ENCODE measurements at regions not wholly inside any gene's neighbourhood (a gene's known extent, or its start where the extent isn't known, plus 50 kb on each side); places are given as distances from the start of the nearest gene placed in this dataset.

- WGBS, 3 donors = 86 to 97% (median 95%) methylated on average over 3 of the region's 3 CpGs
- no peak overlapping the region for H3K27ac ChIP-seq (ENCODE audit: low read depth, low read length)
These were observed 310.4 kb downstream of the GADD45G start for GRCh38 chr9:89915187-89915586.

- H3K27ac ChIP-seq (ENCODE audit: low read depth, low read length) = no peak overlapping the region
- WGBS, 3 donors = 75 to 79% (median 77%) methylated on average over 6 of the region's 6 CpGs
These were observed 311.3 kb downstream of the GADD45G start for GRCh38 chr9:89916001-89916597.

GRCh38 chr9:89917861-89918260, 313.0 kb downstream of the GADD45G start:
- H3K27ac ChIP-seq (ENCODE audit: low read depth, low read length) = no peak overlapping the region
- WGBS, 3 donors = 93 to 96% (median 94%) methylated on average over 9 of the region's 9 CpGs

GRCh38 chr9:89919171-89919681, 314.4 kb downstream of the GADD45G start:
- WGBS, 3 donors = 49 to 66% (median 62%) methylated on average over 12 of the region's 12 CpGs
- H3K27ac ChIP-seq (ENCODE audit: low read depth, low read length) = no peak overlapping the region

- 94 to 95% (median 95%) methylated on average over 5 of the region's 5 CpGs for WGBS, 3 donors
- no peak overlapping the region for H3K27ac ChIP-seq (ENCODE audit: low read depth, low read length)
These were observed 315.3 kb downstream of the GADD45G start for GRCh38 chr9:89920131-89920530.

GRCh38 chr9:89920951-89921350, 316.1 kb downstream of the GADD45G start:
- no peak overlapping the region for H3K27ac ChIP-seq (ENCODE audit: low read depth, low read length)
- WGBS, 3 donors = 88 to 90% (median 89%) methylated on average over 8 of the region's 8 CpGs

GRCh38 chr9:89922099-89922498, 317.3 kb downstream of the GADD45G start:
- no peak overlapping the region for H3K27ac ChIP-seq (ENCODE audit: low read depth, low read length)

GRCh38 chr9:89923174-89923573, 318.4 kb downstream of the GADD45G start:
- 88 to 93% (median 91%) methylated on average over 7 of the region's 7 CpGs for WGBS, 3 donors
- no peak overlapping the region for H3K27ac ChIP-seq (ENCODE audit: low read depth, low read length)

More at GRCh38 chr9:89922099-89922498, 317.3 kb downstream of the GADD45G start:
- WGBS, 3 donors = 73 to 90% (median 90%) methylated on average over 7 of the region's 7 CpGs

- H3K27ac ChIP-seq (ENCODE audit: low read depth, low read length) = no peak overlapping the region
- 32 to 57% (median 51%) methylated on average over 12 of the region's 12 CpGs for WGBS, 3 donors
These were observed 319.2 kb downstream of the GADD45G start for GRCh38 chr9:89923961-89924504.

GRCh38 chr9:89924611-89925010, 319.8 kb downstream of the GADD45G start:
- H3K27ac ChIP-seq (ENCODE audit: low read depth, low read length) = no peak overlapping the region
- WGBS, 3 donors = 97 to 100% (median 98%) methylated on average over 2 of the region's 2 CpGs

- WGBS, 3 donors = 29 to 87% (median 82%) methylated on average over 5 of the region's 5 CpGs
- H3K27ac ChIP-seq (ENCODE audit: low read depth, low read length) = no peak overlapping the region
These were observed 321.4 kb downstream of the GADD45G start for GRCh38 chr9:89926167-89926566.

GRCh38 chr9:89926691-89927220, 321.9 kb downstream of the GADD45G start:
- 48 to 67% (median 66%) methylated on average over 7 of the region's 7 CpGs for WGBS, 3 donors

GRCh38 chr9:89928106-89928505, 323.3 kb downstream of the GADD45G start:
- WGBS, 3 donors = 92 to 95% (median 95%) methylated on average over 1 of the region's 1 CpG
- no peak overlapping the region for H3K27ac ChIP-seq (ENCODE audit: low read depth, low read length)

More at GRCh38 chr9:89926691-89927220, 321.9 kb downstream of the GADD45G start:
- no peak overlapping the region for H3K27ac ChIP-seq (ENCODE audit: low read depth, low read length)

- whole genome bisulfite sequencing, 3 donors = 94 to 97% (median 95%) methylated on average over 6 of the region's 6 CpGs
- H3K27ac ChIP-seq (ENCODE audit: low read depth, low read length) = no peak overlapping the region
These were observed 323.9 kb downstream of the GADD45G start for GRCh38 chr9:89928521-89929275.

GRCh38 chr9:89929315-89929672, 324.5 kb downstream of the GADD45G start:
- no peak overlapping the region for H3K27ac ChIP-seq (ENCODE audit: low read depth, low read length)
- 72 to 78% (median 78%) methylated on average over 3 of the region's 3 CpGs for WGBS, 3 donors

GRCh38 chr9:89929673-89930480, 325.1 kb downstream of the GADD45G start:
- WGBS, 3 donors = 32 to 71% (median 47%) methylated on average over 9 of the region's 9 CpGs
- no peak overlapping the region for H3K27ac ChIP-seq (ENCODE audit: low read depth, low read length)

GRCh38 chr9:89933578-89933977, 328.8 kb downstream of the GADD45G start:
- H3K27ac ChIP-seq (ENCODE audit: low read depth, low read length) = no peak overlapping the region
- WGBS, 3 donors = 70 to 85% (median 77%) methylated on average over 4 of the region's 4 CpGs

- H3K27ac ChIP-seq (ENCODE audit: low read depth, low read length) = no peak overlapping the region
- 89 to 99% (median 96%) methylated on average over 6 of the region's 6 CpGs for WGBS, 3 donors
These were observed 330.3 kb downstream of the GADD45G start for GRCh38 chr9:89935115-89935514.
